GM10266 (cell line): ENCODE measurements at regions not wholly inside any gene's neighbourhood (a gene's known extent, or its start where the extent isn't known, plus 50 kb on each side); places are given as distances from the start of the nearest gene placed in this dataset.

Source experiments
- DNase-seq: peaks from one replicate; pipeline ENCODE4 v3.0.0; 2012; ENCODE audit errors: extremely low spot score
- CTCF ChIP-seq: IDR thresholded peaks from 2 replicates; pipeline ENCODE4 v1.5.1; 2012; ENCODE audit warnings: mild to moderate bottlenecking, low read depth; ENCODE audit not compliant: control insufficient read depth, insufficient read depth; ENCODE audit errors: missing control alignments

DNA sequence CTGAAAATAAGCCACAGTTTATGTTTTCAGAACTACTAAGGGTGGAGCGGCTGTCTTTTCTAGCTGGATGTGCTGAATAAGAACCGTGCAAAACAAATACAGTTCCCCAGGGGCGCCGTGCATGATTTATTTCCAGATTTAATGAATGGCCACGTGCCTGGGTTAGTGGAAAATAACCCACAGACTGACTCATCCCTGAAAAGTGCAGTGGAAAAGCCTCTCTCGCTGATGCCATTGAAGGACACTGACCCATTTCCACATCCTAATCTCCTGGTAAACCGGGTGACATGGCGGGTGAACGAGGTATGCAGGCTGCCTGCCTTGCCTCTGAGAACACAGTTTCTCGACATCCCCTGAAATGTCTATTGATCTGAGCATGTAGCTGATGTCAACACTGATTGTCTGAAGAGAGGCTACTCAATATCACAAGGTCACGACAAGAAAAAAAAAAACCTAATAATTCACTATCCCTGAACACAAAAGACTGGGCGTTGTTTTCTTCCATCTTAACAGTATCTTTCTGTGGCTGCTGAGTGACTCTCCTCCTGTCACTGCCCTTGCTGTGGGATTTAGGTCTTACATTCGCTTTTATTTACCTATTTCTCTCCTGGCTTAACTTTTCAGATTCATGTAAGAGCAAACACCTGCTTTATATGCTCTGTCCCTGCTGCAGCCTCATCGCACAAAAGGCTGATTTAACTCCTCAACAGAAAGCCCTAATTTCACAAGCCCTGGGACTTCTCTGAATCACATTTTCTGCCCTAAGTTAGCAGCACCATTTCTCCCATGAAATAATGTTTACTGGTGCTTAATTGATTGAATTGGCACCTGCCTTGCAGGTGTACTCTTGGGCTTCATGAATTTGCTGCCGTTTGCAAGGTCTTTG lies 76.9 kb upstream of the SCOC start:
- no peak for DNase-seq
- no peak for TF ChIP-seq CTCF

DNA sequence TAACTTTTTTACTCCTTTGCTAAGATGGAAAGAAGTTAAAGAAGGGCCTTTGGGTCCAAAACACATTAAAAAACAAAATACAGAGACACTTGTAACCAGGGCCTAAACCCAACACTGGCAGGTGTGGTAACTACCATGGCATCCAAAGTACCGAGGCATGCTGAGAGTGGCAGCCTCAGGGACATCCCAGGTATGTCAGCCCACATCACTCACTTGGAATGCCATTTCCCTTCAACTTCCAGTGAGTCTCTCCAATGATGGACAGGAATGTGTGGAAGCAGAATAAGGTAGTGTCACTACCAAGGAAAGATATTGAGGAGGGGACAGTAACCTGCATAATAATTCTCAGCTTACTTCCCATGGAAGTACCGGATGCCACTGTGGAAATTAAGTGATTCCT lies 79.5 kb upstream of the SCOC start:
- TF ChIP-seq CTCF, result no peak
- no peak for DNase-seq

- TF ChIP-seq CTCF, result no peak
- DNase-seq, result no peak
Observed at GRCh38 chr4:140291259-140291658, 82.2 kb upstream of the SCOC start.

DNA sequence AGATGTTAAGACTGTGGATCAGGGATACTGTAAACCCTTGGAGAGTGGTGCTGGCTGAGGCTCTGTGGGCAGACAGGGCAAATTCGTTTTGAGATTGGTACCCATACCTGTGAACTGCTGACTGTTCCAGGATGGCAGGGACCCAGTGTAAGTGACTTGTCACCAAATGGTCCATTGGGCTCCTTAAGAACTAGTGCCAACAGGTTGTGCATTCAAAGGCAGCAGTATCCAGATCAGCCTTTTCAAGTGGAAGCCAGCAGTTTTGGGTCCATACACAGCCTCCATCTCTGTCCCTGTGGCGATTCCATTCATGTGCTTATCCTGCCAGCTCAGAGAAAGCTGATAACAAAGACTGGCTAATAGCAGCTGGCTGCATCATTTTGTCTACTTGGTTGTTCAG lies 84.0 kb upstream of the SCOC start:
- TF ChIP-seq CTCF, result no peak

GRCh38 chr4:140286456-140286855 lies 87.0 kb upstream of the SCOC start:
- no peak for TF ChIP-seq CTCF
- DNase-seq, result no peak

More for the DNA sequence above, 84.0 kb upstream of the SCOC start:
- no peak for DNase-seq

- DNase-seq, result no peak
- TF ChIP-seq CTCF, result no peak
Observed at GRCh38 chr4:140284456-140284855, 89.0 kb upstream of the SCOC start.

- DNase-seq, result no peak
- TF ChIP-seq CTCF, result no peak
Observed at GRCh38 chr4:140281828-140282552, 91.5 kb upstream of the SCOC start.
